ENCODE measurements at regions not wholly inside any gene's neighbourhood (a gene's known extent, or its start where the extent isn't known, plus 50 kb on each side); places are given as distances from the start of the nearest gene placed in this dataset.

GRCh38 chr6:4565301-4566250 lies 210.6 kb upstream of the CDYL start:
- no peak overlapping the region for H3K9ac ChIP-seq (ENCODE audit: low read length)
- H3K9me2 ChIP-seq (ENCODE audit: low read depth, low read length): no peaks in the 10 kb centered on the region
- no peak overlapping the region for H2AFZ ChIP-seq (ENCODE audit: low read length)
- H3K79me2 ChIP-seq (ENCODE audit: insufficient read depth, low read length): no peaks in the 10 kb centered on the region
- H3K27me3 ChIP-seq (ENCODE audit: insufficient read depth, low read length): no peaks in the 10 kb centered on the region
- H3K9me3 ChIP-seq (ENCODE audit: low read length): no peaks in the 10 kb centered on the region
- H3K27ac ChIP-seq (ENCODE audit: low read depth, low read length, poor library complexity, severe bottlenecking): no peak overlapping the region
- H3K4me2 ChIP-seq (ENCODE audit: low read length): no peak overlapping the region
- no peaks in the 10 kb centered on the region for H3K4me1 ChIP-seq (ENCODE audit: insufficient read depth, low read length, severe bottlenecking)
- no peaks in the 10 kb centered on the region for H3F3A ChIP-seq (ENCODE audit: insufficient read depth, low read length)
- no peaks in the 10 kb centered on the region for H4K20me1 ChIP-seq (ENCODE audit: insufficient read depth, low read length)
- TF ChIP-seq, protein P1, sequence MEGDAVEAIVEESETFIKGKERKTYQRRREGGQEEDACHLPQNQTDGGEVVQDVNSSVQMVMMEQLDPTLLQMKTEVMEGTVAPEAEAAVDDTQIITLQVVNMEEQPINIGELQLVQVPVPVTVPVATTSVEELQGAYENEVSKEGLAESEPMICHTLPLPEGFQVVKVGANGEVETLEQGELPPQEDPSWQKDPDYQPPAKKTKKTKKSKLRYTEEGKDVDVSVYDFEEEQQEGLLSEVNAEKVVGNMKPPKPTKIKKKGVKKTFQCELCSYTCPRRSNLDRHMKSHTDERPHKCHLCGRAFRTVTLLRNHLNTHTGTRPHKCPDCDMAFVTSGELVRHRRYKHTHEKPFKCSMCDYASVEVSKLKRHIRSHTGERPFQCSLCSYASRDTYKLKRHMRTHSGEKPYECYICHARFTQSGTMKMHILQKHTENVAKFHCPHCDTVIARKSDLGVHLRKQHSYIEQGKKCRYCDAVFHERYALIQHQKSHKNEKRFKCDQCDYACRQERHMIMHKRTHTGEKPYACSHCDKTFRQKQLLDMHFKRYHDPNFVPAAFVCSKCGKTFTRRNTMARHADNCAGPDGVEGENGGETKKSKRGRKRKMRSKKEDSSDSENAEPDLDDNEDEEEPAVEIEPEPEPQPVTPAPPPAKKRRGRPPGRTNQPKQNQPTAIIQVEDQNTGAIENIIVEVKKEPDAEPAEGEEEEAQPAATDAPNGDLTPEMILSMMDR (IDR thresholded peaks at IDR 0.05; ENCODE audit: low read length): no peak
- no peaks in the 10 kb centered on the region for H3K36me3 ChIP-seq (ENCODE audit: insufficient read depth, low read length)
- no peak overlapping the region for H3K4me3 ChIP-seq (ENCODE audit: low read depth, low read length, poor library complexity, severe bottlenecking)

DNA sequence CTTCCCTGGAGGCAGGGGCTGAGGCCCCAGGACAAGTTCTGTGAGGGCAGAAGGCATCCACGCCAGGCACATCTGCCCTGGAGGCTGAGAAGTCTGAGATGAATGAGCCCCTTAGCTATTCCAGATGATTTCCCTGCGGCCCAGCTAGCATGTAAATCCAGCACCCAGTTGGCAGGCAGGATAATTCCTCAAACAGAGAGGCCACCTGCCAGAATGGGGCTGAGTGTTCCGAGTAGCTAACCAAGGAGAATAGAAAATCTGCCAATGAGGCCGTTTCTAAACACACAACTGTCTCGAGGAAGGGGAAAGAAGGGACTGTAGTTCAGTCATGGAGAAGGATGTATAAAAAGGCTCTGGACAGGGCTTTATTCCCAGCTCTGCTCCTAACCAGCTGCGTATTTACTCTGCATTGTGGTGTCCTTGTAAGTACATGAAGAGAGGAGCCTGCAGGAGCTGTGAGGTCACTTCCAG lies 211.4 kb upstream of the CDYL start:
- Histone ChIP-seq H3F3A (ENCODE audit: insufficient read depth, low read length) (no peaks in the 10 kb centered on the region), H3K36me3 (ENCODE audit: insufficient read depth, low read length) (no peaks in the 10 kb centered on the region), H3K9me2 (ENCODE audit: low read depth, low read length) (no peaks in the 10 kb centered on the region), H3K9me3 (ENCODE audit: low read length) (no peaks in the 10 kb centered on the region), H3K4me2 (ENCODE audit: low read length) (no peak overlapping the region), H3K9ac (ENCODE audit: low read length) (no peak overlapping the region), H3K4me1 (ENCODE audit: insufficient read depth, low read length, severe bottlenecking) (no peaks in the 10 kb centered on the region), H3K27ac (ENCODE audit: low read depth, low read length, poor library complexity, severe bottlenecking) (no peak overlapping the region), H2AFZ (ENCODE audit: low read length) (no peak overlapping the region), H4K20me1 (ENCODE audit: insufficient read depth, low read length) (no peaks in the 10 kb centered on the region), H3K27me3 (ENCODE audit: insufficient read depth, low read length) (no peaks in the 10 kb centered on the region), H3K4me3 (ENCODE audit: low read depth, low read length, poor library complexity, severe bottlenecking) (no peak overlapping the region), H3K79me2 (ENCODE audit: insufficient read depth, low read length) (no peaks in the 10 kb centered on the region)
- no peak for TF ChIP-seq EZH2 (IDR thresholded peaks at IDR 0.05; ENCODE audit: borderline replicate concordance, low read length)
- TF ChIP-seq, protein P1 (IDR thresholded peaks at IDR 0.05; ENCODE audit: low read length): no peak

GRCh38 chr6:4563877-4564276 lies 212.3 kb upstream of the CDYL start:
- Histone ChIP-seq H3K4me2 (ENCODE audit: low read length) (no peak overlapping the region), H3K9ac (ENCODE audit: low read length) (no peak overlapping the region), H2AFZ (ENCODE audit: low read length) (no peak overlapping the region), H3K4me3 (ENCODE audit: low read depth, low read length, poor library complexity, severe bottlenecking) (no peak overlapping the region), H3F3A (ENCODE audit: insufficient read depth, low read length) (no peaks in the 10 kb centered on the region), H3K27me3 (ENCODE audit: insufficient read depth, low read length) (no peaks in the 10 kb centered on the region), H3K27ac (ENCODE audit: low read depth, low read length, poor library complexity, severe bottlenecking) (no peak overlapping the region), H3K9me3 (ENCODE audit: low read length) (no peaks in the 10 kb centered on the region), H4K20me1 (ENCODE audit: insufficient read depth, low read length) (no peaks in the 10 kb centered on the region), H3K9me2 (ENCODE audit: low read depth, low read length) (no peaks in the 10 kb centered on the region), H3K79me2 (ENCODE audit: insufficient read depth, low read length) (no peaks in the 10 kb centered on the region), H3K36me3 (ENCODE audit: insufficient read depth, low read length) (no peaks in the 10 kb centered on the region), H3K4me1 (ENCODE audit: insufficient read depth, low read length, severe bottlenecking) (no peaks in the 10 kb centered on the region)
- TF ChIP-seq, protein P1 (IDR thresholded peaks at IDR 0.05; ENCODE audit: low read length): no peak
- TF ChIP-seq EZH2 (IDR thresholded peaks at IDR 0.05; ENCODE audit: borderline replicate concordance, low read length): no peak

Data from OCI-LY1 (cell line).